B cell (primary cell): ENCODE measurements at regions not wholly inside any gene's neighbourhood (a gene's known extent, or its start where the extent isn't known, plus 50 kb on each side); places are given as distances from the start of the nearest gene placed in this dataset.

ENCODE experiments used
- EZH2 ChIP-seq: IDR thresholded peaks from 2 replicates; pipeline ENCODE4 v1.6.1; 2012; ENCODE audit warnings: borderline replicate concordance, low read depth, mild to moderate bottlenecking, moderate library complexity, low read length; ENCODE audit not compliant: insufficient read depth, poor library complexity, severe bottlenecking
- TF ChIP-seq, protein P1 (sequence below): fragments of 200-600 bp; IDR thresholded peaks from one replicate; pipeline ENCODE4 v1.8.0; 2022; ENCODE audit warnings: antibody characterized with exemption, mild to moderate bottlenecking

DNA sequence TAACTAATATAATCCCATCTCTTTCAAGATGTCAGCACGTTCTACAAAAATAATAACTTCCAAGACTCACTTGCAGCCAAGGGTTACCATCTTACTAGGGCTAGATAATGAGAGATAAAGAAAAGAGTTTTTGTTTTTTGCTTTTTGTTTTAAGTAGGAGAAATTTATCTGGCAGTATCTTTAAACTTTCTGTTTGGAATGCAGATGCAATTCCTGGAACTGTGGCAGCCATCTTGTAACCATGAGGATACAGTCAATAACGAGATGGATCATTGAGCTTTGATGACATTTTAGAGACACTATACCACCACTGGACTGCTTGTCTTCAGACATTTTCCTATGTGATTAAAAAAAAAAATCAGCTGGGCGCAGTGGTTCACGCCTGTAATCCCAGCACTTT lies 171.2 kb upstream of the ARID2 start:
- TF ChIP-seq EZH2 = no peak
- TF ChIP-seq, protein P1, sequence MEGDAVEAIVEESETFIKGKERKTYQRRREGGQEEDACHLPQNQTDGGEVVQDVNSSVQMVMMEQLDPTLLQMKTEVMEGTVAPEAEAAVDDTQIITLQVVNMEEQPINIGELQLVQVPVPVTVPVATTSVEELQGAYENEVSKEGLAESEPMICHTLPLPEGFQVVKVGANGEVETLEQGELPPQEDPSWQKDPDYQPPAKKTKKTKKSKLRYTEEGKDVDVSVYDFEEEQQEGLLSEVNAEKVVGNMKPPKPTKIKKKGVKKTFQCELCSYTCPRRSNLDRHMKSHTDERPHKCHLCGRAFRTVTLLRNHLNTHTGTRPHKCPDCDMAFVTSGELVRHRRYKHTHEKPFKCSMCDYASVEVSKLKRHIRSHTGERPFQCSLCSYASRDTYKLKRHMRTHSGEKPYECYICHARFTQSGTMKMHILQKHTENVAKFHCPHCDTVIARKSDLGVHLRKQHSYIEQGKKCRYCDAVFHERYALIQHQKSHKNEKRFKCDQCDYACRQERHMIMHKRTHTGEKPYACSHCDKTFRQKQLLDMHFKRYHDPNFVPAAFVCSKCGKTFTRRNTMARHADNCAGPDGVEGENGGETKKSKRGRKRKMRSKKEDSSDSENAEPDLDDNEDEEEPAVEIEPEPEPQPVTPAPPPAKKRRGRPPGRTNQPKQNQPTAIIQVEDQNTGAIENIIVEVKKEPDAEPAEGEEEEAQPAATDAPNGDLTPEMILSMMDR = no peak
